Activated T-helper 1 cell treated with anti-CD3 and anti-CD28 coated beads, Interleukin-12 subunit alpha, Interleukin-12 subunit beta, Interleukin-2, Interleukin-4 antibody, amounts not matched to agents 30 ng/mL and 10 ng/mL and 1 ng/mL, durations not matched to agents 14 hours and 24 hours and 36 hours (primary cell): ENCODE measurements at regions not wholly inside any gene's neighbourhood (a gene's known extent, or its start where the extent isn't known, plus 50 kb on each side); places are given as distances from the start of the nearest gene placed in this dataset.

ENCODE experiments used
- DNase-seq: peaks from one replicate; pipeline ENCODE4 v3.0.0; 2021; ENCODE audit warnings: low spot score
- H3K27ac Mint-ChIP-seq: one replicate; pipeline ENCODE4 v1.8.0; 2021; ENCODE audit warnings: mild to moderate bottlenecking, mixed read lengths
- H3K27me3 Mint-ChIP-seq: one replicate; pipeline ENCODE4 v1.8.0; 2022; ENCODE audit warnings: mild to moderate bottlenecking, moderate library complexity, mixed read lengths; ENCODE audit not compliant: insufficient read depth
- H3K36me3 Mint-ChIP-seq: one replicate; pipeline ENCODE4 v1.8.0; 2021; ENCODE audit warnings: low read depth, mixed read lengths
- H3K4me1 Mint-ChIP-seq: one replicate; pipeline ENCODE4 v1.8.0; 2021; ENCODE audit warnings: low read depth, mixed read lengths
- H3K4me3 Mint-ChIP-seq: one replicate; pipeline ENCODE4 v1.8.0; 2021; ENCODE audit warnings: mild to moderate bottlenecking, moderate library complexity, mixed read lengths
- H3K9me3 Mint-ChIP-seq: one replicate; pipeline ENCODE4 v1.8.0; 2021; ENCODE audit warnings: mixed read lengths
- intact Hi-C: fragments of 100-400 bp; cut with micrococcal nuclease; formaldehyde crosslinking; loops from one replicate; pipeline ENCODE4 v1.15.1; 2024

- Mint-ChIP-seq H3K27me3 (no peaks in the 10 kb centered on the region), H3K9me3 (no peaks in the 10 kb centered on the region), H3K4me3 (no peak overlapping the region), H3K27ac (no peak overlapping the region), H3K36me3 (no peaks in the 10 kb centered on the region), H3K4me1 (no peaks in the 10 kb centered on the region)
- intact Hi-C loops = no loop called here
- no peak for DNase-seq
Observed at GRCh38 chr17:79414063-79414792, 196.6 kb downstream of the RBFOX3 start.

- H3K4me1 Mint-ChIP-seq = no peaks in the 10 kb centered on the region
- H3K9me3 Mint-ChIP-seq = no peaks in the 10 kb centered on the region
- DNase-seq = no peak
- H3K36me3 Mint-ChIP-seq = no peaks in the 10 kb centered on the region
- no peak overlapping the region for H3K27ac Mint-ChIP-seq
- intact Hi-C loops = no loop called here
- no peak overlapping the region for H3K4me3 Mint-ChIP-seq
- H3K27me3 Mint-ChIP-seq = peaks cover 2% of the 10 kb centered on the region
Observed at GRCh38 chr17:79413611-79414010, 197.2 kb downstream of the RBFOX3 start.

- H3K4me3 Mint-ChIP-seq = no peak overlapping the region
- peaks cover 5% of the 10 kb centered on the region for H3K27me3 Mint-ChIP-seq
Observed at GRCh38 chr17:79412886-79413390, 197.9 kb downstream of the RBFOX3 start.

GRCh38 chr17:79412110-79412509 lies 198.7 kb downstream of the RBFOX3 start:
- Mint-ChIP-seq H3K4me1 (no peaks in the 10 kb centered on the region), H3K9me3 (no peaks in the 10 kb centered on the region), H3K4me3 (no peak overlapping the region), H3K36me3 (no peaks in the 10 kb centered on the region), H3K27me3 (peaks cover 11% of the 10 kb centered on the region), H3K27ac (no peak overlapping the region)
- intact Hi-C loops = no loop called here
- no peak for DNase-seq

More at GRCh38 chr17:79412886-79413390, 197.9 kb downstream of the RBFOX3 start:
- no peak overlapping the region for H3K27ac Mint-ChIP-seq
- no peaks in the 10 kb centered on the region for H3K36me3 Mint-ChIP-seq
- intact Hi-C loops = no loop called here
- no peaks in the 10 kb centered on the region for H3K9me3 Mint-ChIP-seq
- H3K4me1 Mint-ChIP-seq = no peaks in the 10 kb centered on the region
- no peak for DNase-seq

GRCh38 chr17:79411419-79411818 lies 199.4 kb downstream of the RBFOX3 start:
- DNase-seq = no peak
- H3K4me3 Mint-ChIP-seq = no peak overlapping the region
- H3K9me3 Mint-ChIP-seq = no peaks in the 10 kb centered on the region
- H3K4me1 Mint-ChIP-seq = no peaks in the 10 kb centered on the region
- H3K27me3 Mint-ChIP-seq = peaks cover 17% of the 10 kb centered on the region
- H3K36me3 Mint-ChIP-seq = no peaks in the 10 kb centered on the region
- intact Hi-C loops = no loop called here
- no peak overlapping the region for H3K27ac Mint-ChIP-seq

GRCh38 chr17:79410681-79411080 lies 200.2 kb downstream of the RBFOX3 start:
- Mint-ChIP-seq H3K27ac (no peak overlapping the region), H3K4me1 (no peaks in the 10 kb centered on the region), H3K4me3 (no peak overlapping the region), H3K9me3 (no peaks in the 10 kb centered on the region), H3K27me3 (peaks cover 19% of the 10 kb centered on the region), H3K36me3 (no peaks in the 10 kb centered on the region)
- intact Hi-C loops = no loop called here
- no peak for DNase-seq

GRCh38 chr17:79408251-79408650 lies 202.6 kb downstream of the RBFOX3 start:
- H3K9me3 Mint-ChIP-seq = no peaks in the 10 kb centered on the region
- H3K4me1 Mint-ChIP-seq = no peaks in the 10 kb centered on the region
- intact Hi-C loops = no loop called here
- H3K27me3 Mint-ChIP-seq = peaks cover 21% of the 10 kb centered on the region
- DNase-seq = no peak
- no peak overlapping the region for H3K4me3 Mint-ChIP-seq
- no peaks in the 10 kb centered on the region for H3K36me3 Mint-ChIP-seq
- no peak overlapping the region for H3K27ac Mint-ChIP-seq

GRCh38 chr17:79407385-79407784 lies 203.5 kb downstream of the RBFOX3 start:
- Mint-ChIP-seq H3K27ac (no peak overlapping the region), H3K36me3 (no peaks in the 10 kb centered on the region), H3K27me3 (peaks cover 22% of the 10 kb centered on the region), H3K4me3 (no peak overlapping the region), H3K4me1 (no peaks in the 10 kb centered on the region), H3K9me3 (no peaks in the 10 kb centered on the region)
- intact Hi-C loops = no loop called here
- DNase-seq = no peak

GRCh38 chr17:79406316-79406715 lies 204.5 kb downstream of the RBFOX3 start:
- no peak for DNase-seq
- no peak overlapping the region for H3K27ac Mint-ChIP-seq
- no peak overlapping the region for H3K4me3 Mint-ChIP-seq
- peaks cover 2% of the 10 kb centered on the region for H3K4me1 Mint-ChIP-seq
- no peaks in the 10 kb centered on the region for H3K9me3 Mint-ChIP-seq
- no peaks in the 10 kb centered on the region for H3K36me3 Mint-ChIP-seq
- H3K27me3 Mint-ChIP-seq = peaks cover 24% of the 10 kb centered on the region
- intact Hi-C loops = no loop called here

- no peak overlapping the region for H3K27ac Mint-ChIP-seq
- DNase-seq = no peak
- no peaks in the 10 kb centered on the region for H3K9me3 Mint-ChIP-seq
- H3K4me1 Mint-ChIP-seq = peaks cover 7% of the 10 kb centered on the region
- H3K4me3 Mint-ChIP-seq = no peak overlapping the region
- peaks cover 28% of the 10 kb centered on the region for H3K27me3 Mint-ChIP-seq
- H3K36me3 Mint-ChIP-seq = no peaks in the 10 kb centered on the region
- intact Hi-C loops = no loop called here
Observed at GRCh38 chr17:79405823-79406222, 205.0 kb downstream of the RBFOX3 start.

- Mint-ChIP-seq H3K4me1 (peaks cover 12% of the 10 kb centered on the region), H3K27ac (no peak overlapping the region), H3K9me3 (no peaks in the 10 kb centered on the region), H3K4me3 (no peak overlapping the region), H3K36me3 (no peaks in the 10 kb centered on the region), H3K27me3 (peaks cover 32% of the 10 kb centered on the region)
- DNase-seq = no peak
- intact Hi-C loops = no loop called here
Observed at GRCh38 chr17:79404136-79404911, 206.5 kb downstream of the RBFOX3 start.

GRCh38 chr17:79401704-79402674 lies 208.9 kb downstream of the RBFOX3 start:
- intact Hi-C loops = loop anchor here (1.0 kb wide), 2 partner anchors 11 to 306 kb away; no protein-coding TSS in a partner anchor
- peaks cover 20% of the 10 kb centered on the region for H3K27me3 Mint-ChIP-seq
- no peak for DNase-seq
- H3K36me3 Mint-ChIP-seq = no peaks in the 10 kb centered on the region
- H3K4me3 Mint-ChIP-seq = peak overlapping the region; percentile 77
- peaks cover 12% of the 10 kb centered on the region for H3K4me1 Mint-ChIP-seq
- no peaks in the 10 kb centered on the region for H3K9me3 Mint-ChIP-seq
- no peak overlapping the region for H3K27ac Mint-ChIP-seq
